ENCODE measurements at regions not wholly inside any gene's neighbourhood (a gene's known extent, or its start where the extent isn't known, plus 50 kb on each side); places are given as distances from the start of the nearest gene placed in this dataset.

- DNase-seq = no peak
Observed at GRCh38 chr4:54359919-54360650, 131.0 kb downstream of the PDGFRA start.

DNA sequence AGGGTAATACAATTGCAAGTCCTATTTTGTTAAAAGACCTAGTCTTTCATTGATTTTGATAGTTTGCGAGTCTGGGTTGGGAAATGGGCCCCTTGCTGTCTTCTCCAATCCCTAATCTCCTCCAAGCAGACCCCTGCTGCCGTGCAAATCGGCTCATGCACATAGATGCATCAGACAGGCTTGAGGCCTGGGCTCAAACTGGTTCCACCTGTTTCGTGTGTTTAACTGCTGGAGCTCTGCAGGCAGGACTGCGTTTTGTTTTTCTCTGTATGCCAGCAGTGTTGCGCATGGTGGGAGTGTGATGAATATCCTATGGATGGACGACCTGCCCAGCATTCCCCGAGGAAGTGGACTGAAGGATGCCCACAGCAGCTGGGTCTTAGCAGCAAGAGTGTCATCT lies 133.9 kb downstream of the PDGFRA start:
- DNase-seq = no peak

- no peak for DNase-seq
Observed at GRCh38 chr4:54365691-54366090, 136.6 kb downstream of the PDGFRA start.

GRCh38 chr4:54367059-54367458 lies 138.0 kb downstream of the PDGFRA start:
- DNase-seq = no peak

- no peak for DNase-seq
Observed at GRCh38 chr4:54368281-54369265, 139.5 kb downstream of the PDGFRA start.

- DNase-seq = no peak
Observed at GRCh38 chr4:54371173-54371572, 142.1 kb downstream of the PDGFRA start.

DNA sequence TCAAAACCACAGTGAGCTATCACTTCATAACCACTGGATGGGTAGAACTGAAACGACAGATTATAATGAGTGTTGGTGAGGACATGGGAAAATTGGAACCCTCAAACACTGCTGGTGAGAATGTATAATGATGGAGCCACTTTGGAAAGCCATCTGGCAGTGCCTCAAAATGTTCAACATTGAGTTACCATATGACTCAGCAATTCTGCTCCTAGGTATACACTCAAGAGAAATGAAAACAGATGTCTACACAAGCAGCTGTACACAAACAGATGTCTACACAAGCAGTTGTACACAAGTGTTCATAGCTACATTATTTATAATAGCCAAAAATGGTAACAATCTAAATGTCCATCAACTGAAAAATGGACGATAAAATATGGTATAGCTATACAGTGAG lies 143.9 kb downstream of the PDGFRA start:
- no peak for DNase-seq

DNA sequence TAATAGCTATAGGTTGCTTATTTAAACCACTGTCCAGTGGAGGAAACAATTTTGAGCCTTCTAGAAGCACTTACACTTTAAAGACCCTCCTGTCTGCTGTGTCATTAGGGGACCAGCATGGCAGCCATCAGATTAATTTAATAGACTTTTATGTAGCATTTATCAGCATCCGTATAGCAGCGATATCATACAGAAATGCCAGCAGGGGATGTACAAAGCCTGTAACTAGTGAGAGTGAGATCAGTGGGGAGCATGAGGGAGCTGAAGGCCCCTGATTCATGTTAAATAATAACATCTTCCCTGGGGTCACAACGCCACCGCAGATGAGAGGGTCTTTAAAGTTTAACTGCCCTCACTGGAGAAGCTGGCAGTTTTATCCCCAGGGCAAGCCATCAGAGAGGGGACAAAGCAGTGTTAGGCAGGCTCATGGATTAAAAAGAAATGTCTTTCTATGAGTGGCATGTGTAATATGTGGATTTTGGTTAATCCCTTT lies 144.7 kb downstream of the PDGFRA start:
- DNase-seq = no peak

- DNase-seq = no peak
Observed at GRCh38 chr4:54378461-54378860, 149.4 kb downstream of the PDGFRA start.

GRCh38 chr4:54384152-54384551 lies 155.1 kb downstream of the PDGFRA start:
- DNase-seq = no peak

DNA sequence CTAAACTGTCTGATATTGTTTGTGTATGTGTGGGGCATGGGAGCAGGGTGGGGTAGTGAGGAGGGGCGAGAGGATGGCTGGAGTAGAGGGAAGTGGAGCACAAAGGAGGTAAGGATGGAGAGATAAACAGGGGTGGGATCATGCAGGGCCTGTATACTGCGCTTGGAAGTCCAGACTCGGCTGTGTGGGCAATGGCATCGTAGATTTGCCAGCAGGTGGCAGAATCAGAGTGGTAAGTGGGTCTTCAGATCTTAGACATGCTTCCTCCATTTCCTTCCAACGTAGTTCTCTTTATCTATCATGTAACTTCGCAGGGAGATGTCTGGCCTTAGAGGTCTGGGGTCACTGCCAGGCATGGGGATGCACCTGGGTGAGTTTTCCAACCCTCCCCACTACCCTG lies 155.5 kb downstream of the PDGFRA start:
- DNase-seq = peak; percentile 7

DNA sequence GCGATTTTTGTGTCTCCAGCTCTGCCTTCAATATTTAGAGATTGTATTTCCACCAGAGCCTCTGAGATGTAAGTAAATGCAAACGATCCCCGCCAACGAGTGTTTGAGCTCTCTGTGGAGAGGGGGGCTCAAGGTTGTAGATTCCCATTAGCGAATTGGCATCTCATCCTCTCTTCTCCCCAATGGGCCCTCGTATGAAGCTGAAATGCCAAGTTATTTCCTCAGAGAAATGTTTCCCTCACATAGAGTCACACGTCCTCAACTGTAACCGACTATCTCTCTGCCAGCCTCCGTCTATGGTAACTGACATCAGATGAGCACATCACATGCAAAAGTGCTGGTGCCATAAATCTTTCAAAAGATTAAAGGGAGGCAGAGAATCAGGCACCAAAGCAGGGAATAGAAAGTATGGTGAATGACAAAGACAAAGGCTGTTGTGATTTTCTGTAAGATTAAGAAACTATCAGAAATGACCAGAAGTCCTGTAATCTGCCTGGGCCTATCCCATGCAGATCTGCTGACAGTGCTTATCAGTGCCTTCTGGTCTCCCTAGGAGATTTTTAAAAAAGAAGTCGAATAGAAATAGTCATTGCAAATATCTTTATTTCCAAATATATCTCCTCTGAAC lies 157.1 kb downstream of the PDGFRA start:
- no peak for DNase-seq

DNA sequence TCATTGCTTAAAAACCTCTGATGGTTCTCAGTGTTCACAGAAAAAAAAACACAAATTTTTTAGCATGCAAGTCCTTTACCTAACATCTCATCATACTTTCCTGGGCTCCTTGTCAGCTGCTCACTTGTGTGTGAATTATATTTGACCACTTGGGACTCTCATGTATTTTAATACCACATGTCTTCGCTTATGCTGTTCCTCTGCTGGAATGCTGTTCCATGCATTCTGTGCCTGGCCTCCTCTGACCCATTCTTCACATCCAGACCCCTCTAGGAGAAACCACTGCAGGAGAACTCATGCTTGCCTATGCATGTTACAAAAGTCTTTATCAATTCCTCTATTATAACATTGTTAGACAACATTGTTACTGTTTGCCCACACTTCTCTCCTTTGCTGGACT lies 157.6 kb downstream of the PDGFRA start:
- DNase-seq = no peak

DNA sequence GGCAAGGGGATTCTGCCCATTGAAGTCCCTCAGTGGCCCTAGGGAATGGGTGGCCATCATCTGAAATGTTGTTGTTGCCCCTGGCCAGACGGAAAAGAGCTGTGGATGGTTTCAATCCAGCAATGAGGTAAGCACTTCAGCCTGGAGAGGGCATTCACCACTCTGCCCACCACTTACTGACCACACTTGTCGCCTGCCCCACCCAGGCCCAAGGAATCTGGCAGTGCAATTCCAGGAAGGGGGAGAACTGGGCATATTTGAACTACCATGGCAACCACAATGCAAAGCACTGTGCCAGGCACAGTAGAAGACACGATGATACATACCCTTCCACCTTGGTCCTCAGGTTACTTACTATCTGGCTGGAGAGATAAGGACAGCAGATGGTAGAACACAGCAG lies 161.6 kb downstream of the PDGFRA start:
- no peak for DNase-seq

DNA sequence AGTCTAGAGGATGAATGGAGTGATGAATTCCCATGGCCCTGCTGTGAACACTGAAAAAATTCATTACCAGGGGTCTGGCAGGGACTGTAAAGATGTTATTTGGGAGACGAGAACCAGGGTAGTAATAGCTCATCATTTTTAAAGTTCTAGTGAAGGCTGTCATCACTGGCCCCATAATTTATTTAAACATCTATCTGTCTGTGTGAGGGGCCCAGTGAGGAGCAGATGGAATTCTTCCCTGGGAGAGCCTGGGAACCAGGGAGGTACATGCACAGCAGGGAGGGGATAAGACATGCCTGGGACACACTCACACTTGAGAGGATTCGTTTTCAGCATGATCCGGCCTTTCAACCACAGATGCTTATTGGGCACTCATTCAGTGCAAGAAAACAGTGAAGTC lies 162.0 kb downstream of the PDGFRA start:
- no peak for DNase-seq

DNA sequence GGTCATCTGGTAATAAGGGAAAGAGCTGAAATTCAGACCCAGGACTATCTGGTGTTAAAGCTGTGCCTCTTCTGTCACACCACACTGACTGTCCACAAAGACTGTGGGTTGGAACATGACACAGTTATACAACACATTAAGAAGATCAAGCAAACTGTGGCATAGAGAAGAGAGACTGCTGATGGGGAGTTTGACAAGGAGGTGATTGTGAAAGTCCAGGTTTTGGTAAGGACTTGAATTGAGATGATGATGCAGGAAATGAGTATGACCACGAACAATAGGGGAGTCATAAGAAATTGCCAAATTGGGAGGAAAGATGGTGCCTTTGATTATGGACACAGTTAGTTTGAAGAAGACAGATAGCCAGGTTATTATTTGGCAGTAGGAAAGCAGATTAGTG lies 163.4 kb downstream of the PDGFRA start:
- no peak for DNase-seq

DNA sequence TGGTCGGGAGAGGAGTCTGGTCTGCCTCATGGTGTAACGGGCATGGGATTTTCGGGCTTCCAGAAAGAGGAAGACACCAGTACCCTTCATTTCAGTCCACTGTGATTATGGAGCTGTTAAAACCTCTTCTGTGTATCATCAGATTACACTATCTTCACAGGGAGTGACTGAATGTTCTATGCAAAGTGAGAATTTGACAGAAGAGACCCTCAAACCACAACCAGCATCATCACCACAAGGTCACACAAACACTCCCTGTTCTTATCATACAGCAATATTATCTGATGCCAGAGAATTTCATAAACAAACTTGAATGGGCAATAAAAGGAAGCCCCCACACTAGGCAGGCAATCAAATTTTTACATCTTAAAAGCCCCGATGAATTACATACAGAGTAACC lies 164.2 kb downstream of the PDGFRA start:
- no peak for DNase-seq

DNA sequence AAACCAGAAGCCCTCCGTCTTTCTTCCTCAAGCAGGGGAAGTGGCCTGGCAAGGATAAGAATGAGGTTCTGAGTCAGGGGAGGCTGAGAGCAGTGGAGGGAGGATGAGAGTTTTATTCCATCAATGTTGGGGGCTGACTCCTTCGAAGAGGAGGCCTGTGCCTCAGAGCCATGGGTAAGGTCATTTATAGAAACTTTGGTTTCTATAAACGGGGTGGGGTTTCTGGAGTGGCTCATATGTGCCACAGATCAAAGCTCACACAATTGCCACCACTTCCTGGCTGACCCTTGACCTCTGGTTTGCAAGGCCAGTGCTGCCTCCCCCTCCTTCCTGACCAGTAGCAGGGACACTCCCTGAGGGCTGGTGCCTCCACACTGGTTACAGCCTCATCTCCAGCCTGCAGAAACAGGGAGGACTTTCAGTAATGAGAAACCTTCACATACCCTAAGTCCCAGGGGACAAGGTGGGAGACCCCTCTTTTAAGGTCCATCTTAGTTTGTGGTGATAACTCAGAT lies 166.0 kb downstream of the PDGFRA start:
- DNase-seq = no peak

GRCh38 chr4:54400188-54400587 lies 171.1 kb downstream of the PDGFRA start:
- DNase-seq = no peak

GRCh38 chr4:54400802-54401201 lies 171.7 kb downstream of the PDGFRA start:
- DNase-seq = peak; percentile 59

DNA sequence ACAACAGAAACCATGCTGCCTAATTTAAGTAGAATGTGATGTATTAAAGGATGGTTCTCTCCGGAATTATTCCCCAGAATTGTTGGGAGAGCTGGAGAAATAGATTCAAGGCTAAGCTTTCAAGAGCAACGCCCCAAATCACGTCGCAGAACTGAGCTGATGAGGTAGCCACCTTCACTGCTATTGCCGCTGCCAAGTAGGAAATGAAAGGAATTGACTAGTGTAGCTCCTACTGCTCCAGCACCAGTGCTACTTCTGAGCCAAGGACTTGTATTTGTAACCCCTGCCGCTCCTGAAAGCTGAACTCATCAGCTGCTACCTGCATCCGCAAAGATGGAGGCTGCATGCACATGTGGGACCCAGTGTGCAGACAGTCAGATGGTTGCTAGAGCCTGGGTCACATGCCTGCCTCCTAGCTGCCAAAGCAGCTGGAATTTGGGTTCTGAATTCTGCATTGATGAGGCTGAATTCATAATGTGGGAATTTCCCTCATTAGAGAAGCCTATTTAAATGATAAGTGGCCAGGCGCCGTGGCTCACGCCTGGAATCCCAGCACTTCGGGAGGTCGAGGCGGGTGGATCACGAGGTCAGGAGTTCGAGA lies 173.9 kb downstream of the PDGFRA start:
- no peak for DNase-seq

DNA sequence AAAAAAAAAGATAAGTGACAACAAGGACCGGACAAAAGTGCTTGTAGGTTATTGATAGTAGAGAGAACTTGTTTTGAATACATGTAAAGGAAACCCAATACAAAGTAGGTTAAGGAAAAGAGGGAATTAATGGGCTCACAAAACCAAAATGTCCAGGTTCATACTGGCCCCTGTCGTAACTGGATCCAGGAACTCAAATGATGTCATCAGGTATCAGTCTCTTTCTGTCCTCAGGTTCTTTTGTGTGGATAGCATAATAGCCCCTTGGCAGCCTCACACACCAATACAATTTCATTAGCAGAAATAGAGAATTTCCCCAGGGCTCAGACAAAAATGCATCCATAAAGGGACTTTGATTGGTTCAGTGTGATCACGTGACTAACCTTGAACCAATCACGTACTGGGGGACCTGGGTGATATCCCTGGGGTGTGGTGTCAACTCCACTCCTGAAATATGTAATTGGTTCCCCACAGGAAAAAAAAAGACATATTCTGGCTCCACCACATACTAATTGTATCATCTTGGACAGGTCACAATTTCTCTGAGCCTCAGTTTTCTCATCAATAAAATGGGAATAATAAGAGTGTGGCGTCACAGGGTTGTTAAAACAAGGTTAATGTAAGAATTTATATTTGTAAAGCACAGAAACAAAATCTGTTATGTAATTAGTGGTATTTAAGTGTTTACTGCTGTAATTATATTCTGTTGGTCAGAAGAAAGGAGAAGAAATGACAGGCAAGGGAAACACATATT lies 174.8 kb downstream of the PDGFRA start:
- no peak for DNase-seq
